HCT116 (cell line): ENCODE measurements at regions not wholly inside any gene's neighbourhood (a gene's known extent, or its start where the extent isn't known, plus 50 kb on each side); places are given as distances from the start of the nearest gene placed in this dataset.
A peak's percentile ranks its signal among the peaks of the same experiment; 100 is the strongest.
"Not testable (repeated sequence)": the region's sequence is repeated elsewhere in the genome, so short reads cannot be mapped to it uniquely, and the experiment has no call there.

ENCODE experiments used
- ATAC-seq: fragments of 200-7000 bp; cut with Tn5 transposase; 2 replicates; pipeline ENCODE4 v1.9.1; 2020; ENCODE audit warnings: mild to moderate bottlenecking, moderate library complexity
- BruUV-seq: library from RNA; stranded (reverse); fragments of 400-500 nt; replicated peaks from 2 replicates; lab custom pipeline; 2021; lab: Mats Ljungman, UMichigan
- CTCF ChIA-PET: fragments of 300-600 bp; sonication (Branson Sonifier 250); formaldehyde crosslinking; loops from one replicate; lab custom pipeline; 2021; ENCODE audit warnings: antibody characterized with exemption; lab: Charles Lee
- POLR2A ChIA-PET: fragments of 300-600, 350-600 bp; sonication (Branson Sonifier 250); formaldehyde crosslinking; loops from one replicate; lab custom pipeline; 2021; ENCODE audit warnings: antibody characterized with exemption; lab: Charles Lee
- RAD21 ChIA-PET, 2 experiments: fragments of 300-600 bp; sonication (Branson Sonifier 250); formaldehyde crosslinking; loops; one replicate each; lab custom pipeline; 2023; ENCODE audit warnings: low total read pairs in 2 of 2; ENCODE audit not compliant: uncharacterized antibody in 2 of 2, unreplicated experiment in 2 of 2, low non-redundant PET in 1 of 2; lab: Charles Lee
- DNase-seq: peaks from one replicate; pipeline ENCODE4 v3.0.0-alpha.2; 2010; ENCODE audit warnings: low read depth, low spot score
- H2AFZ ChIP-seq: fragments of 200-600 bp; shearing (Covaris generic), sonication (generic); 2 replicates; pipeline ENCODE4 v1.6.1; 2017; ENCODE audit warnings: low read depth, mixed run types, mixed read lengths, antibody characterized with exemption, low read length; ENCODE audit not compliant: poor library complexity, severe bottlenecking
- H3K27ac ChIP-seq: 2 replicates; pipeline ENCODE4 v1.5.1; 2012; ENCODE audit warnings: low read depth, low read length
- H3K27me3 ChIP-seq: fragments of 200-600 bp; sonication (generic); 2 replicates; pipeline ENCODE4 v1.6.1; 2016; ENCODE audit warnings: mixed run types, low read length, mixed read lengths; ENCODE audit not compliant: insufficient read depth
- H3K36me3 ChIP-seq, 2 experiments: fragments of 200-500 bp in 1 of 2; fragments of 200-600 bp in 1 of 2; sonication (Bioruptor generic) in 1 of 2; sonication (generic) in 1 of 2; 2 replicates each; pipeline versions ENCODE4 v1.5.1 to v1.6.1; 2014 to 2016; ENCODE audit warnings: low read length in 2 of 2, inconsistent platforms in 1 of 2, mixed read lengths in 1 of 2, mixed run types in 1 of 2; ENCODE audit not compliant: insufficient read depth in 2 of 2, control insufficient read depth in 1 of 2
- H3K4me1 ChIP-seq, 2 experiments: fragments of 200-600 bp in 1 of 2; sonication (generic) in 1 of 2; 2 replicates each; pipeline versions ENCODE4 v1.5.1 to v1.6.1; 2012 to 2017; ENCODE audit warnings: low read length in 2 of 2, inconsistent platforms in 1 of 2, mild to moderate bottlenecking in 1 of 2, mixed read lengths in 1 of 2, mixed run types in 1 of 2, moderate library complexity in 1 of 2; ENCODE audit not compliant: insufficient read depth in 2 of 2, control insufficient read depth in 1 of 2
- H3K4me2 ChIP-seq: fragments of 200-600 bp; sonication (generic); 2 replicates; pipeline ENCODE4 v1.6.1; 2017; ENCODE audit warnings: mixed run types, low read length, mixed read lengths
- H3K4me3 ChIP-seq, 2 experiments: fragments of 200-600 bp in 1 of 2; sonication (generic) in 1 of 2; replicated peaks in 1 of 2; 2 replicates each; pipeline ENCODE4 v1.5.1; 2011 to 2016; ENCODE audit warnings: low read length in 2 of 2, control low read depth in 1 of 2, low read depth in 1 of 2, mild to moderate bottlenecking in 1 of 2, mixed read lengths in 1 of 2, mixed run types in 1 of 2
- H3K79me2 ChIP-seq: fragments of 200-600 bp; sonication (generic); 2 replicates; pipeline ENCODE4 v1.6.1; 2017; ENCODE audit warnings: mild to moderate bottlenecking, mixed run types, low read length, moderate library complexity, mixed read lengths; ENCODE audit not compliant: insufficient read depth
- H3K9ac ChIP-seq: fragments of 200-600 bp; sonication (generic); 2 replicates; pipeline ENCODE4 v1.6.1; 2016; ENCODE audit warnings: low read length, mixed read lengths
- H3K9me2 ChIP-seq: fragments of 200-600 bp; sonication (generic), shearing (Covaris generic); 2 replicates; pipeline ENCODE4 v1.6.1; 2017; ENCODE audit warnings: mixed run types, mild to moderate bottlenecking, moderate library complexity; ENCODE audit not compliant: insufficient read depth
- H3K9me3 ChIP-seq, 2 experiments: fragments of 200-500 bp in 1 of 2; fragments of 200-600 bp in 1 of 2; sonication (Bioruptor generic) in 1 of 2; sonication (generic) in 1 of 2; 2 replicates each; pipeline ENCODE4 v1.6.1; 2014 to 2017; ENCODE audit warnings: low read length in 2 of 2, mixed read lengths in 2 of 2, inconsistent platforms in 1 of 2, low read depth in 1 of 2, mild to moderate bottlenecking in 1 of 2, mixed run types in 1 of 2, moderate library complexity in 1 of 2; ENCODE audit not compliant: control insufficient read depth in 1 of 2, insufficient read depth in 1 of 2
- H4K20me1 ChIP-seq: fragments of 200-600 bp; sonication (generic), shearing (Covaris generic); 2 replicates; pipeline ENCODE4 v1.6.1; 2017; ENCODE audit warnings: mixed run types, mild to moderate bottlenecking, moderate library complexity; ENCODE audit not compliant: insufficient read depth
- ATF3 ChIP-seq: IDR thresholded peaks from 2 replicates; pipeline ENCODE4 v1.6.1; 2012
- CEBPB ChIP-seq: IDR thresholded peaks from 2 replicates; pipeline ENCODE4 v1.6.1; 2012; ENCODE audit warnings: low read depth
- CTCF ChIP-seq, 3 experiments: fragments of 200-600 bp in 1 of 3; sonication (generic) in 1 of 3; IDR thresholded peaks in 2 of 3; conservative IDR thresholded peaks in 1 of 3; 2 replicates each; pipeline ENCODE4 v1.5.1; 2012 to 2017; ENCODE audit warnings: low read depth in 2 of 3, low read length in 2 of 3, antibody characterized with exemption in 1 of 3, borderline replicate concordance in 1 of 3, control low read depth in 1 of 3, mild to moderate bottlenecking in 1 of 3, mixed read lengths in 1 of 3, mixed run types in 1 of 3, moderate library complexity in 1 of 3; ENCODE audit not compliant: insufficient read depth in 1 of 3
- EGR1 ChIP-seq: IDR thresholded peaks from 2 replicates; pipeline ENCODE4 v1.6.1; 2012; ENCODE audit warnings: low read depth
- ELF1 ChIP-seq: IDR thresholded peaks from 2 replicates; pipeline ENCODE4 v1.6.1; 2012; ENCODE audit warnings: low read depth, borderline replicate concordance
- EZH2 ChIP-seq: fragments of 200-600 bp; sonication (generic); IDR thresholded peaks from 2 replicates; pipeline ENCODE4 v1.6.1; 2017; ENCODE audit warnings: antibody characterized with exemption, mixed run types
- EZH2phosphoT487 ChIP-seq: fragments of 200-600 bp; IDR thresholded peaks from 2 replicates; pipeline ENCODE4 v1.6.1; 2018; ENCODE audit warnings: antibody characterized with exemption, borderline replicate concordance
- FOSL1 ChIP-seq: IDR thresholded peaks from 2 replicates; pipeline ENCODE4 v1.6.1; 2012; ENCODE audit warnings: low read depth
- MAX ChIP-seq: IDR thresholded peaks from 2 replicates; pipeline ENCODE4 v1.6.1; 2012
- POLR2AphosphoS5 ChIP-seq: IDR thresholded peaks from 2 replicates; pipeline ENCODE4 v1.6.1; 2011; ENCODE audit warnings: mild to moderate bottlenecking, low read depth, low read length, moderate library complexity
- SIN3A ChIP-seq: IDR thresholded peaks from 2 replicates; pipeline ENCODE4 v1.6.1; 2012; ENCODE audit warnings: low read depth
- SP1 ChIP-seq: IDR thresholded peaks from 2 replicates; pipeline ENCODE4 v1.6.1; 2012; ENCODE audit warnings: low read depth
- SRF ChIP-seq: IDR thresholded peaks from 2 replicates; pipeline ENCODE4 v1.6.1; 2012; ENCODE audit warnings: low read depth
- TCF7L2 ChIP-seq: IDR thresholded peaks from 2 replicates; pipeline ENCODE4 v1.7.0; 2011; ENCODE audit warnings: borderline replicate concordance, inconsistent platforms; ENCODE audit not compliant: insufficient read depth, insufficient read length; ENCODE audit errors: extremely low read depth
- ZBTB33 ChIP-seq: IDR thresholded peaks from 2 replicates; pipeline ENCODE4 v1.6.1; 2011; ENCODE audit warnings: mild to moderate bottlenecking, low read length, moderate library complexity; ENCODE audit not compliant: insufficient replicate concordance; ENCODE audit errors: extremely low read depth
- ZFX ChIP-seq: fragments of 450-650 bp; IDR thresholded peaks from 2 replicates; pipeline ENCODE4 v1.6.1; 2017
- ZNF274 ChIP-seq: fragments of 200-500 bp; sonication (Bioruptor generic); IDR thresholded peaks from 2 replicates; pipeline ENCODE4 v1.6.1; 2014; ENCODE audit warnings: mild to moderate bottlenecking, low read depth, low read length, inconsistent platforms
- intact Hi-C: fragments of 100-400 bp; cut with micrococcal nuclease; formaldehyde crosslinking; loops from 2 replicates; pipeline ENCODE4 v1.10.0; 2022

DNA sequence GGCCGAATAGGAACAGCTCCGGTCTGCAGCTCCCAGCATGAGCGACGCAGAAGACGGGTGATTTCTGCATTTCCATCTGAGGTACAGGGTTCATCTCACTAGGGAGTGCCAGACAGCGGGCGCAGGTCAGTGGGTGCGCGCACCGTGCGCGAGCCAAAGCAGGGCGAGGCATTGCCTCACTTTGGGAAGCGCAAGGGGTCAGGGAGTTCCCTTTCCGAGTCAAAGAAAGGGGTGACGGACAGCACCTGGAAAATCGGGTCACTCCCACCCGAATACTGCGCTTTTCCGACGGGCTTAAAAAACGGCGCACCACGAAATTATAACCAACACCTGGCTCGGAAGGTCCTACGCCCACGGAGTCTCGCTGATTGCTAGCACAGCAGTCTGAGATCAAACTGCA is 386.8 kb upstream of the SPHKAP start:
- H3K79me2 ChIP-seq, H3K9me2 ChIP-seq, intact Hi-C loops, BruUV-seq, ATAC-seq, H3K9me3 ChIP-seq, H3K4me1 ChIP-seq, CTCF ChIA-PET, DNase-seq, RAD21 ChIA-PET, H2AFZ ChIP-seq, H3K27me3 ChIP-seq, H4K20me1 ChIP-seq, POLR2A ChIA-PET, H3K36me3 ChIP-seq: not testable (repeated sequence)
- peak overlapping the region; percentile 48; the same call in 1 of the 2 replicates for H3K27ac ChIP-seq
- H3K4me3 ChIP-seq: peak overlapping the region; percentile 48 to 60
- peak overlapping the region; percentile 83 for H3K4me2 ChIP-seq
- H3K9ac ChIP-seq: peak overlapping the region; percentile 63; the same call in 1 of the 2 replicates

DNA sequence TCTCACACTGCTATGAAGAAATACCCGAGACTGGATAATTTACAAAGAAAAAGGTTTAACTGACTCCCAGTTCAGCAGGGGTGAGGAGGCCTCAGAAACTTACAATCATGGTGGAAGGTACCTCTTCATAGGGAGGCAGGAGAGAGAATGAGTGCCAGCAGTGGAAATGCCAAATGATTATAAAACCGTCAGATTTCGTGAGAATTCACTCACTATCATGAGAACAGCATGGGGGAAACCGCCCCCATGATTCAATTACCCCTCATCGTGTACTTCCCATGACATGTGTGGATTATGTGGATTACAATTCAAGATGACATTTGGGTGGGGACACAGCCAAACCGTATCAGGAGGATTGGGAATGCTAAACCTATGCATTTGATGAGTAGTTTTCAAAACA is 380.3 kb upstream of the SPHKAP start:
- Histone ChIP-seq H3K4me3 (no peak overlapping the region), H2AFZ (no peak overlapping the region), H3K9me2 (no peaks in the 10 kb centered on the region), H3K27me3 (no peaks in the 10 kb centered on the region), H3K9ac (no peak overlapping the region), H3K4me1 (no peaks in the 10 kb centered on the region), H3K36me3 (no peaks in the 10 kb centered on the region), H3K9me3 (no peaks in the 10 kb centered on the region), H4K20me1 (no peaks in the 10 kb centered on the region; the same call in 1 of the 2 replicates), H3K27ac (no peak overlapping the region), H3K4me2 (no peak overlapping the region), H3K79me2 (no peaks in the 10 kb centered on the region)
- DNase-seq: no peak
- ChIA-PET RAD21 (no interaction called here), CTCF (no interaction called here), POLR2A (no interaction called here)
- BruUV-seq: no TSS peak
- no peak for ATAC-seq
- intact Hi-C loops: no loop called here
- TF ChIP-seq MAX (no peak), EGR1 (no peak), CTCF (IDR thresholded peaks at IDR 0.05 in 2 of 3, conservative IDR thresholded peaks at IDR 0.05 in 1 of 3; ENCODE audit: borderline replicate concordance in 1 of 3, insufficient read depth in 1 of 3, low read depth in 2 of 3, low read length in 2 of 3) (no peak), POLR2AphosphoS5 (no peak), ZBTB33 (no peak), ATF3 (no peak), EZH2 (no peak), SRF (no peak), ELF1 (no peak), SP1 (no peak), FOSL1 (no peak), ZNF274 (no peak), SIN3A (no peak), EZH2phosphoT487 (no peak), ZFX (no peak), CEBPB (no peak), TCF7L2 (no peak)
